HUES6 (cell line): ENCODE measurements at regions not wholly inside any gene's neighbourhood (a gene's known extent, or its start where the extent isn't known, plus 50 kb on each side); places are given as distances from the start of the nearest gene placed in this dataset.
"Not testable (repeated sequence)": the region's sequence is repeated elsewhere in the genome, so short reads cannot be mapped to it uniquely, and the experiment has no call there.

ENCODE experiments used
- H3K27ac ChIP-seq: 2 replicates; pipeline ENCODE4 v1.7.0; 2013; ENCODE audit warnings: low read depth, mild to moderate bottlenecking, low read length, inconsistent platforms
- H3K27me3 ChIP-seq: 2 replicates; pipeline ENCODE4 v1.6.1; 2013; ENCODE audit warnings: low read length; ENCODE audit not compliant: control insufficient read depth, insufficient read depth
- H3K36me3 ChIP-seq: 2 replicates; pipeline ENCODE4 v1.6.1; 2013; ENCODE audit warnings: low read length; ENCODE audit not compliant: control insufficient read depth, insufficient read depth
- H3K4me1 ChIP-seq: 2 replicates; pipeline ENCODE4 v1.6.1; 2013; ENCODE audit warnings: low read length; ENCODE audit not compliant: control insufficient read depth, insufficient read depth
- H3K4me3 ChIP-seq: 2 replicates; pipeline ENCODE4 v1.5.1; 2013; ENCODE audit warnings: low read depth, low read length
- H3K9ac ChIP-seq: one replicate; pipeline ENCODE4 v1.6.1; 2013; ENCODE audit warnings: mild to moderate bottlenecking, low read length
- H3K9me3 ChIP-seq: 2 replicates; pipeline ENCODE4 v1.6.1; 2013; ENCODE audit warnings: low read depth, low read length; ENCODE audit not compliant: control insufficient read depth, insufficient read depth

DNA sequence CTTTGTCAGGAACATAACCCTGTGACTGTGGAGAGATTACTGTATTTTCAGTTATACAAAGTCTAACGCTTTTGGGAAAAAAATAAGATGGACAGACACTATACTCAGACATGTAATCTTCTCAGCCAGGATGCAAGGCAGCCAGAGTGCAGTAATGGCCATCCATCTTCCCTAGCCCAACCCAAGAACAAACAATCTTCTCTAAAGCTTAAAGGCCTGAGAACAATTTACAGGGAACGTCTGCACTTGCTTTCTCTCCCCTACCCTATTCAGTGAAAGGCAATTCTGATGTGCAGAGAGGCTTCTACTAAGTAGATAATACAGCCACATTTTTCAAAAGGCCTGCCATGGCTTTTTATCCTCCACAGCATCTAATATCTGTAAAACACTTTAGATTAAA lies 471.3 kb downstream of the FGF13 start:
- Histone ChIP-seq H3K27ac (no peak overlapping the region), H3K27me3 (no peaks in the 10 kb centered on the region; the same call in 1 of the 2 replicates), H3K4me3 (no peak overlapping the region), H3K4me1 (no peaks in the 10 kb centered on the region), H3K9ac (no peak overlapping the region), H3K9me3 (0 out of 2 replicates have a peak, but pooled peaks cover 4% of the 10 kb centered on the region), H3K36me3 (no peaks in the 10 kb centered on the region)

GRCh38 chrX:138254001-138254400 lies 457.5 kb downstream of the FGF13 start:
- Histone ChIP-seq H3K36me3 (no peaks in the 10 kb centered on the region; the same call in 1 of the 2 replicates), H3K27ac (no peak overlapping the region)

GRCh38 chrX:138255373-138255772 lies 456.1 kb downstream of the FGF13 start:
- H3K27ac ChIP-seq, result no peak overlapping the region
- H3K36me3 ChIP-seq, result no peaks in the 10 kb centered on the region; the same call in 1 of the 2 replicates
- H3K9ac ChIP-seq, result no peak overlapping the region
- no peaks in the 10 kb centered on the region; the same call in 1 of the 2 replicates for H3K27me3 ChIP-seq
- peaks cover 20% of the 10 kb centered on the region for H3K4me1 ChIP-seq
- no peaks in the 10 kb centered on the region for H3K9me3 ChIP-seq
- H3K4me3 ChIP-seq, result no peak overlapping the region

More at GRCh38 chrX:138254001-138254400, 457.5 kb downstream of the FGF13 start:
- no peak overlapping the region for H3K4me3 ChIP-seq
- H3K4me1 ChIP-seq, result peaks cover 20% of the 10 kb centered on the region
- H3K27me3 ChIP-seq, result peaks cover 2% of the 10 kb centered on the region; the same call in 1 of the 2 replicates
- H3K9ac ChIP-seq, result no peak overlapping the region
- no peaks in the 10 kb centered on the region for H3K9me3 ChIP-seq

DNA sequence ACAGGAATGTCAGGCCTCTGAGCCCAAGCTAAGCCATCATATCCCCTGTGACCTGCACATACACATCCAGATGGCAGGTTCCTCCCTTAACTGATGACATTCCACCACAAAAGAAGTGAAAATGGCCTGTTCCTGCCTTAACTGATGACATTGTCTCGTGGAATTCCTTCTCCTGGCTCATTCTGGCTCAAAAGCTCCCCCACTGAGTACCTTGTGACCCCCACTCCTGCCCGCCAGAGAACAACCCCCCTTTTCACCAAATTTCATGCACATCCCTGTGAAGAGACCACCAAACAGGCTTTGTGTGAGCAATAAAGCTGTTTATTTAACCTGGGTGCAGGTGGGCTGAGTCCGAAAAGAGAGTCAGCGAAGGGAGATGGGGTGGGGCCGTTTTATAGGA lies 447.4 kb downstream of the FGF13 start:
- not testable (repeated sequence) for H3K27me3 ChIP-seq, H3K36me3 ChIP-seq, H3K9me3 ChIP-seq, H3K4me1 ChIP-seq, H3K4me3 ChIP-seq
- peak overlapping the region; percentile 39 for H3K9ac ChIP-seq
- H3K27ac ChIP-seq, result 0 out of 2 replicates have a peak overlapping the region, but pooled peaks have one; percentile 41

DNA sequence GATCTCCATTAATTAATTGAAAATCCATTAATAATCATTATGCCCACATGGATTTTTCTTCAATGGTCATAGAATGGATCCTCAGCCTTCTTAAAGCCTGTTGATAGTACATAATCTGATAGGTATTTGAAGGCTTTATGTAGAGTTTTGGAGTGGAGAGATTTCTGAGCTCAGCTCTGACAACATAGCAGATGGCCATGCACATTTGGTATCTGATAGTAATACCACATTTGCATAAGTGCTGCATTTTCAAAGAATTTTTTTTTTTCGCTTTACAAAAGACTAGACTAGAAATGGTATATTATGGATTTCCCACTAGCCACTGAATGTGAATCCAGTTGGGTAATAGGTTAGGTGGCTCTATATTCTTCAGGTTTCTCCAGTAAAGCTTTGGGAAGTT lies 440.6 kb downstream of the FGF13 start:
- Histone ChIP-seq H3K27ac (peak overlapping the region; percentile 34; the same call in 1 of the 2 replicates), H3K36me3 (peaks cover 22% of the 10 kb centered on the region; the same call in 1 of the 2 replicates), H3K4me1 (peaks cover 5% of the 10 kb centered on the region; the same call in 1 of the 2 replicates), H3K27me3 (no peaks in the 10 kb centered on the region), H3K9ac (no peak overlapping the region), H3K9me3 (peaks cover 3% of the 10 kb centered on the region; the same call in 1 of the 2 replicates), H3K4me3 (no peak overlapping the region)

GRCh38 chrX:138282598-138283150 lies 428.8 kb downstream of the FGF13 start:
- H3K4me3 ChIP-seq, H3K27ac ChIP-seq, H3K9me3 ChIP-seq, H3K36me3 ChIP-seq, H3K9ac ChIP-seq, H3K27me3 ChIP-seq: not testable (repeated sequence)
- H3K4me1 ChIP-seq, result peaks cover 15% of the 10 kb centered on the region

GRCh38 chrX:138287205-138287877 lies 424.2 kb downstream of the FGF13 start:
- Histone ChIP-seq H3K4me3 (no peak overlapping the region), H3K27me3 (no peaks in the 10 kb centered on the region), H3K4me1 (peaks cover 20% of the 10 kb centered on the region), H3K9me3 (peaks cover 6% of the 10 kb centered on the region; the same call in 1 of the 2 replicates), H3K36me3 (no peaks in the 10 kb centered on the region), H3K27ac (no peak overlapping the region), H3K9ac (peak overlapping the region; percentile 17)

- H3K9me3 ChIP-seq, result no peaks in the 10 kb centered on the region
- H3K4me3 ChIP-seq, result no peak overlapping the region
- H3K27me3 ChIP-seq, result no peaks in the 10 kb centered on the region; the same call in 1 of the 2 replicates
- no peak overlapping the region for H3K27ac ChIP-seq
- no peaks in the 10 kb centered on the region for H3K4me1 ChIP-seq
- H3K36me3 ChIP-seq, result no peaks in the 10 kb centered on the region
- H3K9ac ChIP-seq, result no peak overlapping the region
These were observed 416.6 kb downstream of the FGF13 start for GRCh38 chrX:138294951-138295350.

DNA sequence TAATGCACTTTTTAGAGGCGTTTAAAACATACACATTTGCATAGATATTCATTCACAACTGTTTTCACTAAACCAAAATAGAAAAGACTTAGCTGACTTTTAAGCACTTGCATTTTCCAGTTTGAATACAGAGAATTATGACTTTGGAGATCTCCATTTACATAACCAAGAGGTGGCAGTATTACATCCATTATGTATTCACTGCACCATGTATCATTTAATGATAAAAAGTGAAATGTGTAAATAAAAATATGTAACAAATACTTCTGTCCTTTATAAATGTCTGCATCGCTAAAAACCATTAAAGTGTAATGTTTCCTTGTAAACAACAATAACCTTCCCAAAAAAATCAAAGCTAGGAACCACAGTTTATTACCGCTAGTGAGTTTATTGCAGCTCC lies 413.2 kb downstream of the FGF13 start:
- no peaks in the 10 kb centered on the region for H3K36me3 ChIP-seq
- H3K4me3 ChIP-seq, result no peak overlapping the region
- no peaks in the 10 kb centered on the region for H3K4me1 ChIP-seq
- no peaks in the 10 kb centered on the region for H3K27me3 ChIP-seq
- H3K27ac ChIP-seq, result no peak overlapping the region
- no peak overlapping the region for H3K9ac ChIP-seq
- H3K9me3 ChIP-seq, result 0 out of 2 replicates have a peak, but pooled peaks cover 3% of the 10 kb centered on the region

GRCh38 chrX:138345801-138346200 lies 365.7 kb downstream of the FGF13 start:
- Histone ChIP-seq H3K9ac (no peak overlapping the region), H3K27ac (no peak overlapping the region), H3K4me3 (no peak overlapping the region), H3K27me3 (no peaks in the 10 kb centered on the region; the same call in 1 of the 2 replicates), H3K4me1 (peaks cover 16% of the 10 kb centered on the region), H3K36me3 (no peaks in the 10 kb centered on the region), H3K9me3 (no peaks in the 10 kb centered on the region)

DNA sequence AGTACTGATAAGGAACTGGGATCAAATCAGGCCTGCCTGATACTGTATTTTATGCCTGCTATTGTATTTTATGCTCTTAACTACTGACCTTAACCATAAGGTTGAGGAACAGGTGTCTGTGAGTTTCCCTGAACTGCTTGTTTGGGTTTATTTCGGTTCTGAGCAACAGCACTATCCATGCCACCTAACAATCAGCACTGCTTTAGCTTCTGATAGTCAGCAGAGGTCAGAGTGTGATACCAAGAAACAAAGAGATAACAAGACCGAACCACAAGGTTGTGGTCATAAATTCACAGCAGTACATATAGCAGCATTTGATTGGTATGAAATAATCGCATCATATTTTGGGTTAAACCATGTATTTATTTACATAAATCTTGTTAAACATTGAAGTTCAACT lies 362.2 kb downstream of the FGF13 start:
- H3K4me1 ChIP-seq, result peaks cover 16% of the 10 kb centered on the region
- no peak overlapping the region for H3K27ac ChIP-seq
- H3K27me3 ChIP-seq, result no peaks in the 10 kb centered on the region; the same call in 1 of the 2 replicates
- peaks cover 4% of the 10 kb centered on the region for H3K9me3 ChIP-seq
- H3K9ac ChIP-seq, result no peak overlapping the region
- H3K4me3 ChIP-seq, result no peak overlapping the region
- no peaks in the 10 kb centered on the region for H3K36me3 ChIP-seq
